ENCODE measurements at regions not wholly inside any gene's neighbourhood (a gene's known extent, or its start where the extent isn't known, plus 50 kb on each side); places are given as distances from the start of the nearest gene placed in this dataset.

DNA sequence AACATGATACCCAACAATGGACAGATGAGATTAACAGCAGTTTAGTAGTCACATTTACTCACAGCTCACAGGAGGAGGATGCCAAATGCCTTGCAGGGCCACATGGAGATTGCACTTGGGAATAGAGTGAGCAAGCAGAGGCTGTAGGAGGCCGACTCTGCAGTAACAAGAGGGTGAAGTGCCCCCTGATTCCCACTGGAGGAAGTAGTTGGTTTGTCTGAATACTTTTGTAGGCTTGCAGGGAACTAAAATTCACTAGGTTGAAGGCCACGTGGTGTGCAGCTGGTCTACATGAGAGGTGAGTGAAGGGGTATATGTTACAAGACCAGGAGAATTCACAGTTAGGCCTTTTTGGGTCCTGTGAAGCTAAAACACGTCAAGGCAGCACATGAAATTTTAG, 419.3 kb upstream of the TNP1 start:
- TF ChIP-seq, protein P1, sequence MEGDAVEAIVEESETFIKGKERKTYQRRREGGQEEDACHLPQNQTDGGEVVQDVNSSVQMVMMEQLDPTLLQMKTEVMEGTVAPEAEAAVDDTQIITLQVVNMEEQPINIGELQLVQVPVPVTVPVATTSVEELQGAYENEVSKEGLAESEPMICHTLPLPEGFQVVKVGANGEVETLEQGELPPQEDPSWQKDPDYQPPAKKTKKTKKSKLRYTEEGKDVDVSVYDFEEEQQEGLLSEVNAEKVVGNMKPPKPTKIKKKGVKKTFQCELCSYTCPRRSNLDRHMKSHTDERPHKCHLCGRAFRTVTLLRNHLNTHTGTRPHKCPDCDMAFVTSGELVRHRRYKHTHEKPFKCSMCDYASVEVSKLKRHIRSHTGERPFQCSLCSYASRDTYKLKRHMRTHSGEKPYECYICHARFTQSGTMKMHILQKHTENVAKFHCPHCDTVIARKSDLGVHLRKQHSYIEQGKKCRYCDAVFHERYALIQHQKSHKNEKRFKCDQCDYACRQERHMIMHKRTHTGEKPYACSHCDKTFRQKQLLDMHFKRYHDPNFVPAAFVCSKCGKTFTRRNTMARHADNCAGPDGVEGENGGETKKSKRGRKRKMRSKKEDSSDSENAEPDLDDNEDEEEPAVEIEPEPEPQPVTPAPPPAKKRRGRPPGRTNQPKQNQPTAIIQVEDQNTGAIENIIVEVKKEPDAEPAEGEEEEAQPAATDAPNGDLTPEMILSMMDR (IDR thresholded peaks at IDR 0.05), result no peak

DNA sequence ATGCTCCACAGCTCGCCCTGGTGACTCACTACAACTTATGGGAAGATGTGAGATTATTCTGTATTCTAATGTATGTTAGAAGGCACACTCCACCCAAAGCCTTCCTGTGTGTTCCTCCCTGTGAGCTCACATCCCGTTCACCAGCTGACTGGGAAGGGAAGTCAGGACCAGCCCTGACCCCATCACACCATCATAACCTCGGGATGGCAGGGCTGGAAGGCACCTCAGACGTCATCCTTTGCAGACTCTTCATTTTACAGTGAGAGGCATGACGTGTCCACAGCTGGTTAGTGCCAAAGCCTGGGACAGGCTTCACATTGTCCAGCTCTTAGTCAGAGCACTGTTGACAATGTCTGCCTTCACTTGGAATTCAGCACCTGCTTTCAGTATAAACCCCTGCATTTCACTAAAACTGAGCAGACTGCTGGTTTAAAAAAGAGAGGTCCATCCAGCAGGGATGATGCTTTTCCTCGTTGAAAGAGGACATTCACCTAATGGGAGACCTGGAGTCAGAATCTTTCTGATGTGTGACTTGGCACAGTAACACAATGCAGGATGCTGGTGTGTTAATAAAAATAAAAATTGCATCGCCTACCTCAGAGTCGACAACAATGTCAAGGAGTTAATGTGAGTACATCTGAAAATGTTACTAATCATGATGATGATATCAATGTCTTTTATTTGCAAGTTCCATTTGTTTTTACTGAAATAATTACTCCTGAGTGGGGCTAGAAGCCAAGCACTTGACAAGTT, 418.0 kb upstream of the TNP1 start:
- TF ChIP-seq, protein P1 (IDR thresholded peaks at IDR 0.05), result no peak

DNA sequence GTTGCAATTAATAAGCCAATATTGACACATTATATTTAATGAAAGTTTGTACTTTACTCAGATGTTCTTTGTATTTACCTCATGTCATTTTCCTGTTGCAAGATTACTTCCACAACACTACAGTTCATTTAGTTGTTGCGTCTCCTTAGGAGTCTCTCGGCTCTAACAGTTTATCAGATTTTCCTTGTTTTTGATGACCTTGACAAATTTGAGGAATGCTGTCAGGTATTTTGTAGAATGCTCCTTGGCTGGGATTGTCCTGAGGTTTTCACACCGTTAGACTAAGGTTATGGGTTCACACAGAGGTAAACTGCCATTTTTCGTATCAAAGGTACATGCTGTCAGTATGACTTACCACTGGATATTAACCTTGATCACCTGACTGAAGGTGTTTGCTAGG, 416.6 kb upstream of the TNP1 start:
- TF ChIP-seq, protein P1 (IDR thresholded peaks at IDR 0.05), result no peak

DNA sequence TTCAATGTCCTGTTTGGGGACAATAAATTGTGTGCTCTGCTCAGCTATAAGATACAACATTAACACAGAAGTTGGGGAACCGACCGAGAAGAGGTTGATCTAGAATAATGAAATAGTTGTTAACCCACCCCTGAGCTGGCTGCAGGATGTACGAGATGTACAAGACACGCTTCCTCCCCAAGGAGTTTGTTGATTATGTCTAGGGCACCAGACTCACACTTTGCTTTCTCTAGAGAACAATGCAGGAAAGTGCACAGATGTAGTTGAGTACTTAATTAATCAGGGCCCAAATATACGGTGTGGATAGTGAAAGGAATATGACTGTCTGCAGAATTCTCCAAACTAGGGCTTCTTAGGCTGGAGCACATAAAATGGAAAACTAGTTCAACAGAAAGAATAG, 415.2 kb upstream of the TNP1 start:
- TF ChIP-seq, protein P1 (IDR thresholded peaks at IDR 0.05), result no peak

DNA sequence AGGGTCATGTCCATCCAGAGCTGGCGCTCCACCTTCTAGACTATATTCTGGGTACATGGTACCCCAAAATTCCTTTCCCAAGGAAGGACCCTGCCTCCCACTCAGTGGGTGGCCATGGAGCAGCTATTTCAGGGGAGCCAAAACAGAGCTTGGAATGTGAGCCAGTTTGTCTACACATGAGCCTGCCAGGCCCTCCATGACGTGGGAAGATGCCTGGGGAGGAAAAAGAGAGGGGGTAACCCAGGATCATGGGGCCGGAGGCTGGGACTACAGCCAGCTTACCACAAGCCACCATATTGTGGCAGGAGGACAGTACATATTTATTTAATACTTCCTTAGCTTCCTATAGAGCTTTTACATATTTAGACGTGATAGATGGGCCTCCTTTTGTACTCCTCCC, 414.7 kb upstream of the TNP1 start:
- TF ChIP-seq, protein P1 (IDR thresholded peaks at IDR 0.05), result no peak

DNA sequence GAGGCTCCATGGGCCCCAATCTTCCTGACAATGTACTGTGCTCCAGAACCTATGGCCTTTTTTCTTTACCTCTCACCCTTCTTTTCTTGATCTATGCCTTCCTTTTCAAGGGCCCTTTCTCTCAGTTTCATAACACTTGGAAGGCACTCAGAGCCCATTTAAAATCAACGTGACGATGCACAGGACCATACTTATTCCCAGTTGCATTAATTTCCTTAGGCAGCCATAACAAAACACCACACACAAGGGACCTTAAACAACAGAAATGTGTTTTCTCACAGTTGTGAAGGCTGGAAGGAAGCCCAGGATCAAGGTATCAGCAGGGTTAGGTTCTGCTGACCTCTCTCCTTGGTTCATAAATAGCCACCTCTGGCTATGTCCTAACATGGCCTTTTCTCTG, 414.0 kb upstream of the TNP1 start:
- TF ChIP-seq, protein P1 (IDR thresholded peaks at IDR 0.05), result no peak

DNA sequence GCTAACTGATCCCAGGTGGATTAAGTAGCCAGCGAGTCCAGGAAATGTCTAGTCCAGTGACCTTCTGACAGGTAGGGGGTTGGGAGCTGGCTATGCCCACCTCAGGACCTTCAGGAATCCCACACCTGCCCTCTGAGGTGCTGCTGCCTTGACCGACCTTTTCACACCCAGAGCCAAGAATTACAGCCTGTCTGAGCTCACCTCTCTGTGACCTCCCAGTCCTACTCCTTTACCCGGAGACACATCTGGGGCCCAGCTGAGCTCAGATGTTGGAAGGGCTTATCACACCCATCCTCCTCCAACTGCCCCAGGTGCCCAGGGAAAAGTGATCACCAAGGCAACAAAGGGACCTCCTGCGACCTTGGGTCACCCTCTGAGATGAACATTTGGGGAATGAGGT, 413.3 kb upstream of the TNP1 start:
- TF ChIP-seq, protein P1 (IDR thresholded peaks at IDR 0.05), result no peak

DNA sequence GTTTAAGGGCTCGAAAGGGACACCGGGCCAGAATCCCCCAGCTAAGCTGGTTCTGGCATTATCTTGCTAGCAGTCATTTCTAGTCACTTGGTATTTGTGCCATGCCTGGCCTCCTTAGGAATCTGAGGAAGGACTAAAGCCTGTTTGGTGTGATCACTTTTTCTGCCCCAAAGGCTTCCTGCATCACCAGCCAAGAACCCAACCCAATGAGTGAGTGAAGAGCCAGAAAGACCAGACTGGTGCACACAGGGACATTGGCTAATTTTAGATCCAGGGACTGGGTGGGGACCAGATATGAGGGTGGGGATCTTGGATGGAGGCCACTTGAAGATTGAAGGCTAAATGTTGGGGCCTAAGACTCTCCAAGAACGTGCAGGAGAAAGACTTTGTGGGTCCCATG, 411.9 kb upstream of the TNP1 start:
- TF ChIP-seq, protein P1 (IDR thresholded peaks at IDR 0.05), result no peak
